ENCODE measurements at regions not wholly inside any gene's neighbourhood (a gene's known extent, or its start where the extent isn't known, plus 50 kb on each side); places are given as distances from the start of the nearest gene placed in this dataset.

GRCh38 chr3:106034313-106034712 lies 165.5 kb upstream of the CBLB start:
- no peak for DNase-seq (ENCODE audit: low read depth in 1 of 2, low spot score in 1 of 2)

GRCh38 chr3:106035619-106036018 lies 166.8 kb upstream of the CBLB start:
- H3K27me3 ChIP-seq (ENCODE audit: insufficient read depth, poor library complexity, severe bottlenecking), result no peaks in the 10 kb centered on the region
- no peak overlapping the region for H3K4me3 ChIP-seq (replicated peaks; ENCODE audit: insufficient read depth, low read length)
- no peak overlapping the region for H3K27ac ChIP-seq (replicated peaks)
- no peak for TF ChIP-seq SPI1 (IDR thresholded peaks at IDR 0.05; ENCODE audit: borderline replicate concordance, low read depth)
- no peak for TF ChIP-seq GABPA (IDR thresholded peaks at IDR 0.05; ENCODE audit: low read depth)
- TF ChIP-seq REST (IDR thresholded peaks at IDR 0.05; ENCODE audit: insufficient replicate concordance, low read depth), result no peak
- TF ChIP-seq POLR2AphosphoS5 (IDR thresholded peaks at IDR 0.05; ENCODE audit: low read depth), result no peak
- TF ChIP-seq CTCF (IDR thresholded peaks at IDR 0.05; ENCODE audit: insufficient read depth, low read length), result no peak
- DNase-seq (ENCODE audit: low read depth in 1 of 2, low spot score in 1 of 2), result no peak

More at GRCh38 chr3:106034313-106034712, 165.5 kb upstream of the CBLB start:
- Histone ChIP-seq H3K27ac (replicated peaks) (no peak overlapping the region), H3K27me3 (ENCODE audit: insufficient read depth, poor library complexity, severe bottlenecking) (no peaks in the 10 kb centered on the region), H3K4me3 (replicated peaks; ENCODE audit: insufficient read depth, low read length) (no peak overlapping the region)
- TF ChIP-seq POLR2AphosphoS5 (IDR thresholded peaks at IDR 0.05; ENCODE audit: low read depth), result no peak
- TF ChIP-seq CTCF (IDR thresholded peaks at IDR 0.05; ENCODE audit: insufficient read depth, low read length), result no peak
- TF ChIP-seq REST (IDR thresholded peaks at IDR 0.05; ENCODE audit: insufficient replicate concordance, low read depth), result no peak
- no peak for TF ChIP-seq SPI1 (IDR thresholded peaks at IDR 0.05; ENCODE audit: borderline replicate concordance, low read depth)
- no peak for TF ChIP-seq GABPA (IDR thresholded peaks at IDR 0.05; ENCODE audit: low read depth)

GRCh38 chr3:106036696-106037095 lies 167.9 kb upstream of the CBLB start:
- DNase-seq (ENCODE audit: low read depth in 1 of 2, low spot score in 1 of 2), result no peak
- Histone ChIP-seq H3K4me3 (replicated peaks; ENCODE audit: insufficient read depth, low read length) (no peak overlapping the region), H3K27me3 (ENCODE audit: insufficient read depth, poor library complexity, severe bottlenecking) (no peaks in the 10 kb centered on the region), H3K27ac (replicated peaks) (no peak overlapping the region)
- TF ChIP-seq CTCF (IDR thresholded peaks at IDR 0.05; ENCODE audit: insufficient read depth, low read length) (no peak), GABPA (IDR thresholded peaks at IDR 0.05; ENCODE audit: low read depth) (no peak), POLR2AphosphoS5 (IDR thresholded peaks at IDR 0.05; ENCODE audit: low read depth) (no peak), SPI1 (IDR thresholded peaks at IDR 0.05; ENCODE audit: borderline replicate concordance, low read depth) (no peak), REST (IDR thresholded peaks at IDR 0.05; ENCODE audit: insufficient replicate concordance, low read depth) (no peak)

Measured in HL-60 (cell line).